Heart right ventricle (tissue), 16 donors: ENCODE measurements at regions not wholly inside any gene's neighbourhood (a gene's known extent, or its start where the extent isn't known, plus 50 kb on each side); places are given as distances from the start of the nearest gene placed in this dataset.

Experiments
- ATAC-seq, 8 donors: fragments of 200-7000 bp; cut with Tn5 transposase; one replicate each; pipeline ENCODE4 v1.9.1; 2020; ENCODE audit warnings: mild to moderate bottlenecking in 8 of 8, moderate library complexity in 8 of 8, moderate number of reproducible peaks in 1 of 8
- DNase-seq, 2 donors: peaks; one replicate each; pipeline ENCODE4 v3.0.0-alpha.2; 2020
- H3K27ac ChIP-seq, 10 donors: fragments of 200-600 bp; sonication (generic) in 2 of 10; one replicate each; pipeline versions ENCODE4 v1.5.0 to v1.8.0; 2020 to 2022; ENCODE audit warnings: mild to moderate bottlenecking in 3 of 10
- H3K27me3 ChIP-seq, 7 donors: fragments of 200-600 bp; one replicate each; pipeline ENCODE4 v1.8.0; 2021 to 2022; ENCODE audit warnings: mild to moderate bottlenecking in 2 of 7
- H3K36me3 ChIP-seq, 9 donors: fragments of 200-600 bp; sonication (generic) in 1 of 9; one replicate each; pipeline versions ENCODE4 v1.5.0 to v1.8.0; 2020 to 2022; ENCODE audit warnings: mild to moderate bottlenecking in 2 of 9
- H3K4me1 ChIP-seq, 9 donors: fragments of 200-600 bp; sonication (generic) in 1 of 9; one replicate each; pipeline versions ENCODE4 v1.5.0 to v1.8.0; 2020 to 2022; ENCODE audit warnings: mild to moderate bottlenecking in 4 of 9
- H3K4me3 ChIP-seq, 10 donors: fragments of 200-600 bp; sonication (generic) in 2 of 10; one replicate each; pipeline versions ENCODE4 v1.5.0 to v1.8.0; 2020 to 2022; ENCODE audit warnings: mild to moderate bottlenecking in 7 of 10, moderate library complexity in 2 of 10
- H3K9me3 ChIP-seq, 11 donors: fragments of 200-600 bp in 10 of 11; sonication (generic) in 2 of 11; one replicate each; pipeline versions ENCODE4 v1.5.0 to v1.8.0; 2013 to 2022; ENCODE audit warnings: mild to moderate bottlenecking in 2 of 11, control low read depth in 1 of 11, moderate library complexity in 1 of 11
- WGBS, 2 donors: extraction: QIAGEN DNeasy Blood & Tissue Kit; methylation state at CpG; one replicate each; pipeline ENCODE4 v1.1.7; 2013; ENCODE audit warnings: inconsistent platforms in 1 of 2; 5-methylcytosine and 5-hydroxymethylcytosine counted together
- intact Hi-C, 10 donors: fragments of 100-400 bp; cut with DNase I; formaldehyde crosslinking; loops; one replicate each; pipeline versions ENCODE4 v1.11.1 to v1.14.2; 2022
- TF ChIP-seq, protein P1 (sequence below), 9 donors: fragments of 200-600 bp; sonication (generic) in 2 of 9; IDR thresholded peaks; one replicate each; pipeline versions ENCODE4 v1.5.0 to v1.8.0; 2021 to 2022; ENCODE audit warnings: antibody characterized with exemption in 9 of 9, mild to moderate bottlenecking in 5 of 9, moderate library complexity in 1 of 9
- donor health status: Arrhythmogenic right ventricular cardiomyopathy.
- donor health status: ischemic (EF 13 %, LVEDD 7.1; RV severe dilation, severe dysfunction).
- donor health status: healthy with polysubstance abuse.
- donor health status: DM: no; HTN: yes; CAD: no.
- donor health status: DM: no; HTN: no; CAD: no.
- donor health status: ischemic (EF 25% LVEDD 6.9; RV normal size, moderate dysfunction).
- donor health status: ischemic (EF 25% LVEDD 5.7; RV mildly dilated, moderate dysfunction).
- donor health status: healthy.
- donor health status: DM: yes; HTN: yes; CAD: no.
- donor health status: Ischemic cardiomyopathy.
- donor health status: ischemic (EF 35%, LVEDD 5.7; RV mildly dilated, moderate dysfunction).
- donor health status: nonischemic (EF 11% LVEDD 7.7; RV severe dilation, severe dysfunction).
- donor health status: DM: yes; HTN: yes; CAD: no.
- donor health status: PGD.
- donor health status: ischemic (EF 29% LVEDD 5.4; RV normal size, mild dysfunction).
- donor health status: nonischemic (EF 23%, LVEDD 6.1; RV moderate dilation, normal function).

DNA sequence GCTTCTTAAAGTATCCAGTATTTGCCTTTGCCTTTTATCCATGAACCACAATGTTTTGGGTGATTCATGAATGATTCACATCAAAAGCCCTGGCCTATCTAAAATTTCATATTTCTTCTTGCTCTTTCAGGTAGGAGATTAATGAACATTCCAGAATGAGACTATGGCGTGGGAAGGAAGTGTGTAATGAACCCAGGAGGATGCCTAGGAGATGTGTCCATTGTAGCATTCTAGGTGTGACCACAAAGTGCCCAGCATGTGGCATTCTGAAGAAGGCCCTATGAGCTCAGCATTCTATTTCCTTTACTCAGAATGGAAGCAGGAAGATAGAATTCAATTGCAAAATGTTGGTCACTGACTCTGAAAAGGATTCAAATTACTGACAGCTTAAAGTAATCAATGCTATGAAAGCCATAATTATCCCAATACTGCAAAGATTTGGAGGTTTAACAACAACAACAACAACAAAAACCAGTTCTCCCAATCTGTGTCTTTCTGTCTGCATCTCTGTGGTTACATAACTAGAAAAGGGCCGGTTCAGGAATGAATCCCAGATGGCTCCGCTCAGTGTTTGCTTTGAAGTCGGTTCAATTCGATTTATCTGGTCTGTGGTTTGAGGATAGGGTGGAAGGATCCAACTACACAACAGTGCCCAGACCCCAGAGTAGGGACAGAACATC is 126.7 kb downstream of the FOXD1 start:
- Histone ChIP-seq H3K36me3 (no peaks in the 10 kb centered on the region), H3K4me3 (no peak overlapping the region), H3K27me3 (peaks cover 0 to 83% (median 57%) of the 10 kb centered on the region in 7 donors), H3K9me3 (no peaks in the 10 kb centered on the region), H3K4me1 (no peaks in the 10 kb centered on the region), H3K27ac (no peak overlapping the region)
- intact Hi-C loops = no loop called here
- 58 to 68% methylated on average over 5 of the region's 5 CpGs for WGBS, 2 donors
- TF ChIP-seq, protein P1, sequence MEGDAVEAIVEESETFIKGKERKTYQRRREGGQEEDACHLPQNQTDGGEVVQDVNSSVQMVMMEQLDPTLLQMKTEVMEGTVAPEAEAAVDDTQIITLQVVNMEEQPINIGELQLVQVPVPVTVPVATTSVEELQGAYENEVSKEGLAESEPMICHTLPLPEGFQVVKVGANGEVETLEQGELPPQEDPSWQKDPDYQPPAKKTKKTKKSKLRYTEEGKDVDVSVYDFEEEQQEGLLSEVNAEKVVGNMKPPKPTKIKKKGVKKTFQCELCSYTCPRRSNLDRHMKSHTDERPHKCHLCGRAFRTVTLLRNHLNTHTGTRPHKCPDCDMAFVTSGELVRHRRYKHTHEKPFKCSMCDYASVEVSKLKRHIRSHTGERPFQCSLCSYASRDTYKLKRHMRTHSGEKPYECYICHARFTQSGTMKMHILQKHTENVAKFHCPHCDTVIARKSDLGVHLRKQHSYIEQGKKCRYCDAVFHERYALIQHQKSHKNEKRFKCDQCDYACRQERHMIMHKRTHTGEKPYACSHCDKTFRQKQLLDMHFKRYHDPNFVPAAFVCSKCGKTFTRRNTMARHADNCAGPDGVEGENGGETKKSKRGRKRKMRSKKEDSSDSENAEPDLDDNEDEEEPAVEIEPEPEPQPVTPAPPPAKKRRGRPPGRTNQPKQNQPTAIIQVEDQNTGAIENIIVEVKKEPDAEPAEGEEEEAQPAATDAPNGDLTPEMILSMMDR (IDR thresholded peaks at IDR 0.05) = no peak
- DNase-seq = no peak
- ATAC-seq = no peak

DNA sequence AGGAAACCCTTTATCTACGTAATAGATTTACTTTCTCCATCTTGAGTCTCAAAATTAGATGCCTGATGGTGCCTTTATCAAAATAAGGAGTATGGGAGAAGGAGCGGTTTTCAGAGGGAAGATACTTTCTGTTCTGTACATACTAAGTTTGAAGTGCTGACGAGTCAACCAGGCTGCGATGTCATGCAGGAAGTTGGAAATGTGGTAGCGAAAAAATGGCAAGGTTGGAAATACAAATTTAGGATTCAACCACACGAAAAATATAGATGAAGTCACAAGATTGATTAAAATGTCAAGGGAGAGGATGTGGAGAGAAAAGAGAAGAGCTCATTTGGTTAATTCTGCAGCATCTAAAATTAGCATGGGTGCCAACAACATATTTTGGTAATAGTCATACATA is 129.5 kb downstream of the FOXD1 start:
- no peak overlapping the region for H3K27ac ChIP-seq
- TF ChIP-seq, protein P1 (IDR thresholded peaks at IDR 0.05) = no peak
- no peaks in the 10 kb centered on the region for H3K36me3 ChIP-seq
- ATAC-seq (no peak), DNase-seq (no peak)
- WGBS, 2 donors = 69 to 82% methylated on average over 6 of the region's 6 CpGs
- H3K4me1 ChIP-seq = no peaks in the 10 kb centered on the region
- peaks cover 0 to 94% (median 78%) of the 10 kb centered on the region in 7 donors for H3K27me3 ChIP-seq
- no peak overlapping the region for H3K4me3 ChIP-seq
- H3K9me3 ChIP-seq = no peaks in the 10 kb centered on the region
- intact Hi-C loops = no loop called here

DNA sequence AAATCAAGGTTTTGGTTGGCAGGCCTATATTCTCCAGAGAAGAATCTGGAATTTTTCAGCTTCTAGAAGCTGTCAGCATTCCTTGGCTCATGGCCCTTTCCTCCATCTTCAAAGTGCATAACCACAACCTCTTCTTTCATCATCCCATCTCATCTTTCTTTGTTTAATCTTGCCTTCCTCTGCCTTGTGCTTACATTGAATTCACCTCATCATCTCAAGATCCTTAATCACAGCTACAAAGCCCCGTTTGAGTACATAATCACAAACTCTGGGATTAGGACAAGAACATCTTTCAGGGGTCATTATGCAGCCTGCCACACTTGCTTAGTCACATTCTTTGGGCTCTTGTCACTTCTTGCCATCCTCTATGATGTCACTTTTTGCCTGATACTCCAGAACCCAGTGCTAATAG is 130.3 kb downstream of the FOXD1 start:
- H3K27me3 ChIP-seq = peaks cover 0 to 97% (median 82%) of the 10 kb centered on the region in 7 donors
- WGBS, 2 donors = 61 to 70% methylated on average over 1 of the region's 1 CpG
- DNase-seq (no peak), ATAC-seq (no peak)
- no peak overlapping the region for H3K4me3 ChIP-seq
- no peaks in the 10 kb centered on the region for H3K9me3 ChIP-seq
- TF ChIP-seq, protein P1 (IDR thresholded peaks at IDR 0.05) = no peak
- H3K27ac ChIP-seq = no peak overlapping the region
- no peaks in the 10 kb centered on the region for H3K4me1 ChIP-seq
- intact Hi-C loops = no loop called here
- H3K36me3 ChIP-seq = no peaks in the 10 kb centered on the region

DNA sequence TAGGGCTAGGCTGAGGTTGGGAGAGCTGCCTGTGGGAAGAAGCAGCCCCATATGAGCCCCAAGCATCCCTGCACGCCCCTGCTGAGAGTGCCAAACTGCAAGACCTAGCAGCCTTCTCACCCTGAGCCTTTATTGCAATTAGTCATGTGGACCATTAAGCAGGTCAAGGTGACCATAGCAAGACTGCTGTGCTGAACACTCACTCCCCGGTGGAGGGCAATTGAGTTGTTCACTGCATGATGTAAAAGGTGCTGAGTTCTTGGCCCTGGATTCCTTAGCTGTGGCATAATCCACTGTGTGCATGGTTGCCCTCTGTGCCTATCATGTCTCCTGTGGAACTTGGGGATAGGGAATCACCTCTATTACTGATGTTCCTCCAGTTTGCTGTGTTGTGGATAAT is 131.1 kb downstream of the FOXD1 start:
- no peak overlapping the region for H3K4me3 ChIP-seq
- no peaks in the 10 kb centered on the region for H3K9me3 ChIP-seq
- no peak overlapping the region for H3K27ac ChIP-seq
- DNase-seq (no peak), ATAC-seq (no peak)
- 60 to 65% methylated on average over 2 of the region's 2 CpGs for WGBS, 2 donors
- peaks cover 0 to 96% (median 80%) of the 10 kb centered on the region in 7 donors for H3K27me3 ChIP-seq
- intact Hi-C loops = no loop called here
- H3K36me3 ChIP-seq = no peaks in the 10 kb centered on the region
- no peaks in the 10 kb centered on the region for H3K4me1 ChIP-seq
- TF ChIP-seq, protein P1 (IDR thresholded peaks at IDR 0.05) = no peak
